ENCODE measurements at regions not wholly inside any gene's neighbourhood (a gene's known extent, or its start where the extent isn't known, plus 50 kb on each side); places are given as distances from the start of the nearest gene placed in this dataset.

DNA sequence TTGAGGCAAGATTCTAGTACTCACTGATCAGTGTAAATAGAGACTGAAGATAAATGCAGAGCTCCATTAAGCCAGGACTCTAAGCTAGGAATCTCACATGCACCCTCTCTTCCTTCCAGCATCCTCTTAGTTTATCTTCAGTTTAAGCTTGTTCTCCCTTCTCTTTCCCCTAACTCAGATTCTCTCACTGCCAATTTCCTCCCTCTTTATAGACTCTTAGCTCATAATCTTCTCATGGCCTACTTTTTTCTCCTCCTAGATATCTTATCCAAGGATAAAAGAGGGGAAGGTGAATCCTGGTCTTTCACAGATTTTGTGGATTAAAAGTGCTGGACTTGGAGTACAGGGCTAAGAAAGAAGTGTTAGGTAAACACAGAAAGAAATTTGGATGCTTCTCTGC lies 108.9 kb upstream of the TENM3 start:
- Histone ChIP-seq H3K4me2 (ENCODE audit: insufficient read depth, low read length) (no peak overlapping the region), H4K20me1 (ENCODE audit: insufficient read depth, low read length) (no peaks in the 10 kb centered on the region), H3K4me1 (ENCODE audit: insufficient read depth, low read length) (no peaks in the 10 kb centered on the region), H3K79me2 (ENCODE audit: insufficient read depth, low read length) (no peaks in the 10 kb centered on the region), H3K9me3 (ENCODE audit: insufficient read depth, low read length, severe bottlenecking) (no peaks in the 10 kb centered on the region), H3K36me3 (ENCODE audit: insufficient read depth, low read length) (no peaks in the 10 kb centered on the region), H3K9ac (ENCODE audit: low read depth, low read length) (no peak overlapping the region), H2AFZ (ENCODE audit: low read depth, low read length) (no peak overlapping the region), H3K4me3 (ENCODE audit: low read depth in 1 of 2, low read length in 2 of 2) (no peak overlapping the region), H3K27me3 (ENCODE audit: insufficient read depth, low read length, poor library complexity) (no peaks in the 10 kb centered on the region), H3K27ac (ENCODE audit: low read length) (no peak overlapping the region)
- DNase-seq (no peak), ATAC-seq (ENCODE audit: insufficient read depth, low read depth) (no peak)
- TF ChIP-seq, protein P1, sequence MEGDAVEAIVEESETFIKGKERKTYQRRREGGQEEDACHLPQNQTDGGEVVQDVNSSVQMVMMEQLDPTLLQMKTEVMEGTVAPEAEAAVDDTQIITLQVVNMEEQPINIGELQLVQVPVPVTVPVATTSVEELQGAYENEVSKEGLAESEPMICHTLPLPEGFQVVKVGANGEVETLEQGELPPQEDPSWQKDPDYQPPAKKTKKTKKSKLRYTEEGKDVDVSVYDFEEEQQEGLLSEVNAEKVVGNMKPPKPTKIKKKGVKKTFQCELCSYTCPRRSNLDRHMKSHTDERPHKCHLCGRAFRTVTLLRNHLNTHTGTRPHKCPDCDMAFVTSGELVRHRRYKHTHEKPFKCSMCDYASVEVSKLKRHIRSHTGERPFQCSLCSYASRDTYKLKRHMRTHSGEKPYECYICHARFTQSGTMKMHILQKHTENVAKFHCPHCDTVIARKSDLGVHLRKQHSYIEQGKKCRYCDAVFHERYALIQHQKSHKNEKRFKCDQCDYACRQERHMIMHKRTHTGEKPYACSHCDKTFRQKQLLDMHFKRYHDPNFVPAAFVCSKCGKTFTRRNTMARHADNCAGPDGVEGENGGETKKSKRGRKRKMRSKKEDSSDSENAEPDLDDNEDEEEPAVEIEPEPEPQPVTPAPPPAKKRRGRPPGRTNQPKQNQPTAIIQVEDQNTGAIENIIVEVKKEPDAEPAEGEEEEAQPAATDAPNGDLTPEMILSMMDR (IDR thresholded peaks at IDR 0.05; ENCODE audit: borderline replicate concordance, extremely low read depth, low read length, poor library complexity, severe bottlenecking) = no peak
- no peak for TF ChIP-seq EZH2 (IDR thresholded peaks at IDR 0.05; ENCODE audit: borderline replicate concordance, low read depth, low read length, severe bottlenecking)

DNA sequence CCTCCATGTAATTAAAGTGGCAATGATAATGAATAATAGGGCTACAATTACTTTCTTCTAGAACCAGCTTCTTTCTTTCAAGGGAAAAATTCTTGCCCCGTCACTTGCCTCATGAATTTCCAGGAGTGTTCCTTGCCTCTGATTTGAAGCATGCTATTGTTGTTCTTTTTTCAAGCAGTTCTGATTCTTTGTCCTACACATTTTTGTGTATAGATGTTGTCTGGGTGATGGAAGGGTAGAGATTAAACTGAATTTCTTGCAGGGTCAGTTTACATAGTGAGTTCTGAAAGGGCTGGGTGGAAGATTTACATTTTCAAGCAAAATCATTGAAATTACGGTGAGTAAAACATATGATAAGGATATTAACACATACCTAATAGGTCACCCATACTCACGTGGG lies 107.0 kb upstream of the TENM3 start:
- no peak for TF ChIP-seq EZH2 (IDR thresholded peaks at IDR 0.05; ENCODE audit: borderline replicate concordance, low read depth, low read length, severe bottlenecking)
- TF ChIP-seq, protein P1 (IDR thresholded peaks at IDR 0.05; ENCODE audit: borderline replicate concordance, extremely low read depth, low read length, poor library complexity, severe bottlenecking) = no peak
- Histone ChIP-seq H3K36me3 (ENCODE audit: insufficient read depth, low read length) (no peaks in the 10 kb centered on the region), H3K4me1 (ENCODE audit: insufficient read depth, low read length) (no peaks in the 10 kb centered on the region), H3K4me3 (ENCODE audit: low read depth in 1 of 2, low read length in 2 of 2) (no peak overlapping the region), H3K9ac (ENCODE audit: low read depth, low read length) (no peak overlapping the region), H3K4me2 (ENCODE audit: insufficient read depth, low read length) (no peak overlapping the region), H3K9me3 (ENCODE audit: insufficient read depth, low read length, severe bottlenecking) (no peaks in the 10 kb centered on the region), H3K27ac (ENCODE audit: low read length) (no peak overlapping the region), H4K20me1 (ENCODE audit: insufficient read depth, low read length) (no peaks in the 10 kb centered on the region), H3K79me2 (ENCODE audit: insufficient read depth, low read length) (no peaks in the 10 kb centered on the region), H2AFZ (ENCODE audit: low read depth, low read length) (no peak overlapping the region), H3K27me3 (ENCODE audit: insufficient read depth, low read length, poor library complexity) (no peaks in the 10 kb centered on the region)
- DNase-seq (no peak), ATAC-seq (ENCODE audit: insufficient read depth, low read depth) (no peak)

DNA sequence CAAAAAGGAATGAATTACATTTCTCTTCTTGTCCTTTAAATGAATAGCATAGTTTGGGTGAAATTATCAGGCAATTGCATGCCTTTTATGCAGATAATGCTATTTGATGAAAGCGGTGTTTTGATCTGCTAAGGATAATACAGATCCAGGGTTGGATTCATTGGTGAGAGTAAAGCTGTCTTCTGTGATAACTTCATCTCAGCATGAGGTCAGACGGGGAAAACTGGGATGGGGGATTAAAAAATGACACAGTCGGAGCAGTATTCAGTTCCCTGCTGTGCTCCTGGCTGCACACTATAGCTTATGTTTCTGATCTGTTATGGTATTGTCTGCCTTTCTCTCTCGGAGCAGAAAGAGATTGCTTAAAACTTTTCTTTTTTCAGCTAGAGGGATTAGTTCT lies 105.9 kb upstream of the TENM3 start:
- no peaks in the 10 kb centered on the region for H3K79me2 ChIP-seq (ENCODE audit: insufficient read depth, low read length)
- no peak overlapping the region for H3K9ac ChIP-seq (ENCODE audit: low read depth, low read length)
- DNase-seq (no peak), ATAC-seq (ENCODE audit: insufficient read depth, low read depth) (no peak)
- no peaks in the 10 kb centered on the region for H3K4me1 ChIP-seq (ENCODE audit: insufficient read depth, low read length)
- H3K27me3 ChIP-seq (ENCODE audit: insufficient read depth, low read length, poor library complexity) = no peaks in the 10 kb centered on the region
- no peak overlapping the region for H3K4me3 ChIP-seq (ENCODE audit: low read depth in 1 of 2, low read length in 2 of 2)
- H3K9me3 ChIP-seq (ENCODE audit: insufficient read depth, low read length, severe bottlenecking) = peaks cover 3% of the 10 kb centered on the region
- no peak overlapping the region for H3K27ac ChIP-seq (ENCODE audit: low read length)
- TF ChIP-seq, protein P1 (IDR thresholded peaks at IDR 0.05; ENCODE audit: borderline replicate concordance, extremely low read depth, low read length, poor library complexity, severe bottlenecking) = no peak
- TF ChIP-seq EZH2 (IDR thresholded peaks at IDR 0.05; ENCODE audit: borderline replicate concordance, low read depth, low read length, severe bottlenecking) = no peak
- no peak overlapping the region for H2AFZ ChIP-seq (ENCODE audit: low read depth, low read length)
- no peaks in the 10 kb centered on the region for H4K20me1 ChIP-seq (ENCODE audit: insufficient read depth, low read length)
- no peak overlapping the region for H3K4me2 ChIP-seq (ENCODE audit: insufficient read depth, low read length)
- no peaks in the 10 kb centered on the region for H3K36me3 ChIP-seq (ENCODE audit: insufficient read depth, low read length)

DNA sequence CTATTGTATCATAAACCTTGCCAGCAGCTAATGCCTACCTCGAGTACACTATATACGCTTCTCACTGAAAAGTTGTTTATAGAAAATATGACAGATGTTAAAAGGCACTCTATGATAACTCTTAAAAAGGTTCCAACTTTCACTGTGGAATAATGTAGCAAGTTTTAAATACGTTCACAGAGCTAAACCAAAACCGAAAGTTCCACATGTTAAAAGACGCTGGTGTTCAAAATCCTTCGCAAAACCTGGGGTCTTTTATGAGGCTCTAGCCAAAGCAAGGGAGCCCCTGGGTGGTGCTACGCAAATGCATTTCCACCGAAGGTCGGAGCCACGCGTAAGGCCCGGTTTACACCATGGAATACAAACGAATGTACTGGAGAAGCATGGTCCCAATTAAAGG lies 103.7 kb upstream of the TENM3 start:
- H3K4me2 ChIP-seq (ENCODE audit: insufficient read depth, low read length) = no peak overlapping the region
- TF ChIP-seq, protein P1 (IDR thresholded peaks at IDR 0.05; ENCODE audit: borderline replicate concordance, extremely low read depth, low read length, poor library complexity, severe bottlenecking) = no peak
- TF ChIP-seq EZH2 (IDR thresholded peaks at IDR 0.05; ENCODE audit: borderline replicate concordance, low read depth, low read length, severe bottlenecking) = no peak
- H3K9ac ChIP-seq (ENCODE audit: low read depth, low read length) = no peak overlapping the region
- no peak overlapping the region for H3K27ac ChIP-seq (ENCODE audit: low read length)
- H3K4me1 ChIP-seq (ENCODE audit: insufficient read depth, low read length) = no peaks in the 10 kb centered on the region
- H3K9me3 ChIP-seq (ENCODE audit: insufficient read depth, low read length, severe bottlenecking) = peaks cover 10% of the 10 kb centered on the region
- H2AFZ ChIP-seq (ENCODE audit: low read depth, low read length) = no peak overlapping the region
- H4K20me1 ChIP-seq (ENCODE audit: insufficient read depth, low read length) = no peaks in the 10 kb centered on the region
- ATAC-seq (ENCODE audit: insufficient read depth, low read depth) = no peak
- H3K79me2 ChIP-seq (ENCODE audit: insufficient read depth, low read length) = no peaks in the 10 kb centered on the region
- DNase-seq = no peak
- no peaks in the 10 kb centered on the region for H3K27me3 ChIP-seq (ENCODE audit: insufficient read depth, low read length, poor library complexity)
- no peak overlapping the region for H3K4me3 ChIP-seq (ENCODE audit: low read depth in 1 of 2, low read length in 2 of 2)
- no peaks in the 10 kb centered on the region for H3K36me3 ChIP-seq (ENCODE audit: insufficient read depth, low read length)
